SK-N-SH treated with all-trans-retinoic acid at 6 μM for 48 hours (cell line): ENCODE measurements at regions not wholly inside any gene's neighbourhood (a gene's known extent, or its start where the extent isn't known, plus 50 kb on each side); places are given as distances from the start of the nearest gene placed in this dataset.

Experiments
- ARNTL ChIP-seq: fragments of 450-650 bp; formaldehyde crosslinking; IDR thresholded peaks from 2 replicates; pipeline ENCODE4 v1.5.0; 2020; ENCODE audit warnings: low read depth, mild to moderate bottlenecking, moderate library complexity, borderline replicate concordance
- PATZ1 ChIP-seq: fragments of 250-450 bp; sonication (Bioruptor Pico); IDR thresholded peaks from 2 replicates; pipeline ENCODE4 v1.8.0; 2020; ENCODE audit warnings: mild to moderate bottlenecking, moderate library complexity, borderline replicate concordance
- TSHZ2 ChIP-seq: fragments of 250-450 bp; sonication (Bioruptor Pico); IDR thresholded peaks from 2 replicates; pipeline ENCODE4 v1.5.0; 2020; ENCODE audit warnings: mild to moderate bottlenecking, moderate library complexity
- ZC3H10 ChIP-seq: fragments of 250-450 bp; sonication (Bioruptor Pico); IDR thresholded peaks from 2 replicates; pipeline ENCODE4 v1.5.1; 2021; ENCODE audit warnings: mild to moderate bottlenecking, moderate library complexity
- ZFP3 ChIP-seq: fragments of 250-450 bp; sonication (Bioruptor Pico); IDR thresholded peaks from 2 replicates; pipeline ENCODE4 v1.5.0; 2020; ENCODE audit warnings: mild to moderate bottlenecking, moderate library complexity
- ZNF565 ChIP-seq: fragments of 450-650 bp; formaldehyde crosslinking; conservative IDR thresholded peaks from 2 replicates; pipeline ENCODE4 v1.5.0; 2020; ENCODE audit warnings: low read depth, mild to moderate bottlenecking, moderate library complexity
- ZNF8 ChIP-seq: fragments of 450-650 bp; formaldehyde crosslinking; IDR thresholded peaks from 2 replicates; pipeline ENCODE4 v1.5.0; 2020; ENCODE audit warnings: mild to moderate bottlenecking, moderate library complexity

- TF ChIP-seq ZNF565 (no peak), ZFP3 (CRISPR knock-in tag) (no peak), ZNF8 (CRISPR knock-in tag) (no peak), ARNTL (CRISPR knock-in tag) (no peak), ZC3H10 (CRISPR knock-in tag) (no peak), TSHZ2 (CRISPR knock-in tag) (no peak), PATZ1 (CRISPR knock-in tag) (no peak)
Measured at GRCh38 chr6:165877773-165878172, 214.7 kb upstream of the PDE10A start.
